Frontal cortex (tissue), 3 donors: ENCODE measurements at regions not wholly inside any gene's neighbourhood (a gene's known extent, or its start where the extent isn't known, plus 50 kb on each side); places are given as distances from the start of the nearest gene placed in this dataset.

Source experiments
- DNase-seq, 2 donors: peaks; one replicate each; pipeline ENCODE4 v3.0.0; 2012; ENCODE audit warnings: low spot score in 2 of 2
- FAIRE-seq: peaks from 2 replicates; lab custom pipeline; 2012; peaks lifted over from hg19 to GRCh38; lab: Jason Lieb, UNC
- donor health status: control.
- donor health status: control.
- donor health status: control.

GRCh38 chr11:69983571-69983877 lies 94.6 kb upstream of the ANO1 start:
- no peak for DNase-seq

DNA sequence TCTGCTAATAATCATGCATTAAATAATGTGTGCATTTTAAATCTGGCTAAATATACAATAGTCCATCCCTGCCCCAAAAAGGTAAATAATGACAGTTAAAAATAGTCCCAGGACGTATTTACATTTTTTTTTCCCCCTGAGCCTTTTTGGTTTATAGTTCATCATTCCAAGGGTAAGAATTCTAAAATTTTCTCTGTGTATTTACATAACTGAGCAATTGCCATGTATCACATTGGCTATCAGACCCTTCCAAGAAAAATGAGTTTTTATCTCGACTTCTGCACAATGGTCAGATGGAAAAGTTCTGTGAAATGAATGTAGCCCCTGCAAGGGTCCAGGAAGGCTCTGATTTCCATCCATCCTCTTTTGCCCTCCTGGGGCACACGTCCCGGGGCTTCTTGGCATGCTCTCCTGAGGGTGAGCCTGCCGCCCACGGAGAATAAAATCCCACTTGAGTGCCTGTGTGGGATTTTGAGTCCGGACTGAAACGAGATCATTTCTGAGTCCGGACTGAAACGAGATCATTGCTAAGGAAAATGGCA lies 94.1 kb upstream of the ANO1 start:
- DNase-seq (no peak), FAIRE-seq (no peak)

More at GRCh38 chr11:69983571-69983877, 94.6 kb upstream of the ANO1 start:
- FAIRE-seq: no peak

GRCh38 chr11:69984457-69985261 lies 93.5 kb upstream of the ANO1 start:
- DNase-seq (no peak), FAIRE-seq (no peak)

DNA sequence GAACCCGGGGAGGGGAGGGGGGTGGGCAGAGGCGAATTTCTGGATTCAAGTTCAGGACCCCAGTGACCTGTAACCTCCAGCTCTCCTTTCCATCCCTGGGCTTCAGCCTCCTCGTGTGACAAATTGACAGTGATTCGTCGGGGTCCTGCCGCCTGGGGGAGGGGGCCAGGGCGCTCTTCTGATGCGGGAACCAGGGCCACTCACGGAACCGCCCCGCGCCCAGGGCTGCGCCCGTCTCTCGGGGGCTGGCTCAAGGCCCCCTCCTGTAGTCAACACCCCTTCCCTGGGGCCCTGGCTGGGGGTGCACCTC lies 92.8 kb upstream of the ANO1 start:
- DNase-seq: no peak
- FAIRE-seq: no peak

GRCh38 chr11:69985641-69986439 lies 92.3 kb upstream of the ANO1 start:
- FAIRE-seq: no peak
- no peak for DNase-seq

DNA sequence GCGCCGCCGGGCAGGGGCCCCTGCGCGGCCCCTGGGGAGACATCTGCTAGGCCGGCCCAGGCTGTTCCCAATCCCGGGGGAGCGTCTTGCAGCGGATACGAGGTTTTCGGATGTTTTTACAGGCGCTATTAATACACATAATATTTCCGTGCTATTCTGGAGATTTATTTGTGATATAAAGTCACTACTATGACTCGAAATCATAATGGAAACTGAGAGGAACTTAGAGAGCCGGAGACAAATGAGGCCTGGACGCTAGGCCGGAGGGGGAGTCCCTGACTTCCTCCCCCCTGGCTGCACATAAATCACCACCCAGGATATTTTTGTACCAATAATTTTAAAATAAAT lies 91.7 kb upstream of the ANO1 start:
- FAIRE-seq (no peak), DNase-seq (no peak)

DNA sequence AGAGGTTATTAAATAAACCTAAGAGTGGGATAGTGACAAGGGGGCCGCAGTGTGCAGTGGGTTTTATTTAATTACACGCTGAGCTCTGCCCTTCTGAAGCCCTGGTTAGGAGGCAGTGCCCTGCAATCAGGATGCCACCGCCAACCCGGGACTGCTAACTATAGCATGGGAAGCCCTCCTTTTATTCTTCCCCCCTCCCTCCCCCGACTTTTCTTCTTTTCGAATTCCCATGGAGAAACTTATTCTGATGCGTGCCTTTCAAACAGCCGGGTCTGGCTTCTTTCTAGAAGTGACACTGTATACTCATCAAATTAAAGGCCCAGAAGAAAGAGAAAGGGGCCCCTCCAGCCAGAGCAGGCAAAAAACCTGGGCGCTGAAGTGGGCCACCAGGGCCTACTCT lies 91.3 kb upstream of the ANO1 start:
- DNase-seq (no peak), FAIRE-seq (no peak)

GRCh38 chr11:69992026-69992425 lies 86.1 kb upstream of the ANO1 start:
- DNase-seq (no peak), FAIRE-seq (no peak)

DNA sequence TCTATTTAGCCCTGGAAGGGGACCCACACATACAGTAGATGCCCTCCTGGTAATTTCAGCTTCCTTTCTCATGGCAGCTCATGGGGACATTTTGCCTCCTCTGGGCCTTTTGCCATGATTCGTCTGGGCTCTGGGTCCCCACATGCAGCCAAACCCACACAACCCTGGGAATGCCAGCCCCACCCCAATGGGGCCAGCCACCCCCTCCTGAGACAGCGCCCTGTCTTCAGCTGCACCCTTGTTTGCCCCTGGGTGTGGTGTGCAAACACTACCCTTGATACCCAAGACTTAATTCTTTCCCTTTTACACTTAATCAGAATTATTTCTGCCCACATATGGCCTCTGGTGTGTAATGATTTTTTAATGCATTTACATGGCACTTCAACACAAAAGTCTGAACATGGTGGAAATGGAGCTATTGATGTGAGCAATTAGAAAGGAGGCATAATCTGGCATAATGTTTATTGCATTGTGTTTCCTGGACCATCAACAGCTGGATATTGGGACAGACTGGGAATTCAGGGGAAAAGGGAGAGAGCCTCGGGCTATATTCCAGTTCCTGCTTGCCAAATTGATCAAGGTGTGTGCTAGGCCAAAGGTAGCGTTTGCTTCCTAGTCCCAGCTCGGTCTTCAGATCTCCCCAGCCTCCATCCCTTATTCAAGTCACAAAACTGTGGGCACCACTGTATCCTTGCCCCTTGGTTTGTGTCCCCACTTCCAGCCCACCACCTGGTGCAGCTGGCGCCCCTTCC lies 85.0 kb upstream of the ANO1 start:
- DNase-seq: no peak
- FAIRE-seq: no peak

- FAIRE-seq (no peak), DNase-seq (no peak)
Measured at GRCh38 chr11:69994810-69995209, 83.3 kb upstream of the ANO1 start.

DNA sequence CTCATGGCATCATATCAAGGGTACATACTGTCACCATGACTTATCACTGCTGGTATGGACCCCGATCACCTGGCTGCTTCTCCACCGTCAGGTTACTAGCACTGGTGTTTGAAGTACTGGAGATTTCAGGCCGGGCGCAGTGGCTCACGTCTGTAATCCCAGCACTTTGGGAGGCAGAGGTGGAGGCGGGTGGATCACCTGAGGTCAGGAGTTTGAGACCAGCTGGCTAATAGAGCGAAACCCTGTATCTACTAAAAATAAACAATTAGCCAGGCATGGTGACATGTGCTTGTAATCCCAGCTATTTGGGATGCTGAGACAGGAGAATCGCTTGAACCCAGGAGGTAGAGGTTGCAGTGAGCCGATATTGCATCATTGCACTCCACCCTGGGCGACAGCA lies 82.4 kb upstream of the ANO1 start:
- FAIRE-seq (no peak), DNase-seq (no peak)

DNA sequence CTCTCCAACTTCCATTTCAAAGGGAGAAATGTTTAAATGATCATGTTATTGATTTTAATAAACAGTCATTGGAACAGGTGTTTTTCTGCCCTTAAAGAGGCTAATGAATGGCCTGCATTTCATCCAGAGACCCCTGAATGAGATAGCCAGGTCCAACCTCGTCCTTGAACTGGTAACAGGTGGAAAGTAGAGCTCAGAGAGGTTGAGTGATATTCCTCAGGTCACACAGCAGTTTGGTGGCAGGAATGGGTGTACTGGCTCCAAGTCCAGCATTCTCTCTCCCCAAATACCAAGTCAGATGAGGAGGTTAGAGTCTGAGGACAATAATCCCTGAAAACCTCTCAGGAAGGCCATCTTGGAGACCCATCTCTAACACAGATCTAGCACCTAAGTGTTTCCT lies 81.7 kb upstream of the ANO1 start:
- FAIRE-seq (no peak), DNase-seq (no peak)

- no peak for FAIRE-seq
Measured at GRCh38 chr11:69997352-69997751, 80.8 kb upstream of the ANO1 start.

GRCh38 chr11:69999721-70000120 lies 78.4 kb upstream of the ANO1 start:
- no peak for FAIRE-seq
- DNase-seq: no peak

More at GRCh38 chr11:69997352-69997751, 80.8 kb upstream of the ANO1 start:
- no peak for DNase-seq

- FAIRE-seq (no peak), DNase-seq (no peak)
Measured at GRCh38 chr11:70000228-70000627, 77.9 kb upstream of the ANO1 start.

DNA sequence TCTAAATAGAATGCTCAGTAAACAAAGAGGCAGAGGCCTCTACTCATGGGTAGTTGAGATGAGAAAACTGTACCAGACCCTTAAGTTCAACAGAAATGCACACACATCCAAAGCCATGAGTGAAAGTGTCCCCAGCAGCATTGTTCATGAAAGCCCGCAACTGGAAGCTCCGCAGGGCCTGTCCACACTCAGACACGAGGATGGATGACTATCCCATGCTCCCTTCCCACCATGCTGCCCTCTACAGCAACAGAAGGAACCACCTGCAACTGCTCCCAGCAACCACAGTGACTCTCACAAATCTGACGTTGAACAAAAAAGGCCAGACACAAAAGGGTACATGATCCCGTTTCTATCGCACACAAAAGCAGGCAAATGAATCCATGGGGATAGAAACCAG lies 76.9 kb upstream of the ANO1 start:
- FAIRE-seq (no peak), DNase-seq (no peak)

DNA sequence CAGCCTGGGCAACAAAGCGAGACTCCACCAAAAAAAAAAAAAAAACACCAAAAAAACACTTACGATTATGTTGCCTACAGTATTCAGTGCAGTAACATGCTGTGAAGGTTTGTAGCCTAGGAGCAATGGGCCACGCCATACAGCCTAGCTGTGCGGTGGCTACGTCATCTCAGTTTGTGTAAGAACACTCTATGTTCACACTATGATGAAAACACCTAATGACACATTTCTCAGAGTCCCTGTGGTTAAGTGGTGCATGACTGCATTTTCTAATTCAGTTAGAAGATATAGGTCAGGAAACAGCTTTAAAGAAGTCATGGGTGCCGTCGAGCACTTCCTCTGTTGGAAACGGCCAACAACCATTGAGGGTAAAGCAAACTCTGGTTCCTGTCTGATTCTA lies 75.7 kb upstream of the ANO1 start:
- no peak for DNase-seq
- no peak for FAIRE-seq

- FAIRE-seq (no peak), DNase-seq (peak in 1 of 2 donors; percentile 47)
Measured at GRCh38 chr11:70005107-70005818, 72.9 kb upstream of the ANO1 start.

DNA sequence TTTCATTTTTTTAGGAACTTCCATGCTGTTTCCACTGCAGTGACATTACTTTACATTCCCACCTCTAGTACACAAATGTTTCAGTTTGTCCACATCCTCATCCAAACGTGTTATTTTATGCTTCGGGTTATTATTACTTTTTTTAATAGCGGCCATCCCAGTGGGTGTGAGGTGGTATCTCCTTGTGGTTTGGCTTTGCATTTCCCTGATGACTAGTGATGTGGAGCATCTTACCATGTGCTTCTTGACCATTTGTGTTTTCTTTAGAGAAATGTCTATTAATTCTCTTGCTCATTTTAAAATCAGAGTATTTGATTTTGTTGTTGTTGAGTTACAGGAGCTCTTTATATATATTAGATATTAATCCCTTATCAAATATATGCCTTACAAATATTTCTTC lies 70.3 kb upstream of the ANO1 start:
- DNase-seq (no peak), FAIRE-seq (no peak)

DNA sequence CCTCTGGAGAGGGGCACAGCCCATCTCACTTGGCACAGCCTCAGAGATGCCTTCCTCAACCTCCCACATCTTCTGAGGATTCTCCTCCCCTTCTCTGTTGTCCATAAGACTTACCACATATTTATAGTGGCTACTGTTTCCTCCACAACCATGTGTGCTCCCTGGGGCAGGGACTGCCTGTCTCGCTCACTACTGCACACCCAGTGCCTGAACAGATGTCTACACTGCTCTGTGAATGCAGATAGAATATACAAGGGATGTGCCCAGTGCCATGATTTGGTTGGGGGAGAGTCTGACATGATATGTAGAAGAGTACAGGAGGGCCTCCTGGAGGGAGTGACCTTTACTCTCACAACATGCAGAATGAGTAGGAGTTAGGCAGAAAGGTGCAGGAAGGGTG lies 67.3 kb upstream of the ANO1 start:
- no peak for FAIRE-seq
- no peak for DNase-seq
